SK-N-SH treated with all-trans-retinoic acid at 6 μM for 48 hours (cell line): ENCODE measurements at regions not wholly inside any gene's neighbourhood (a gene's known extent, or its start where the extent isn't known, plus 50 kb on each side); places are given as distances from the start of the nearest gene placed in this dataset.

ENCODE experiments used
- ATAC-seq: fragments of 200-7000 bp; cut with Tn5 transposase; 3 replicates; pipeline ENCODE4 v1.9.1; 2020; ENCODE audit warnings: mild to moderate bottlenecking, moderate library complexity
- ARNTL ChIP-seq: fragments of 450-650 bp; formaldehyde crosslinking; IDR thresholded peaks from 2 replicates; pipeline ENCODE4 v1.5.0; 2020; ENCODE audit warnings: low read depth, mild to moderate bottlenecking, moderate library complexity, borderline replicate concordance
- BACH2 ChIP-seq: fragments of 250-450 bp; sonication (Bioruptor Pico); IDR thresholded peaks from 2 replicates; pipeline ENCODE4 v1.9.0; 2021; ENCODE audit warnings: mild to moderate bottlenecking, borderline replicate concordance
- CSDC2 ChIP-seq: fragments of 250-450 bp; sonication (Bioruptor Pico); IDR thresholded peaks from 2 replicates; pipeline ENCODE4 v1.5.0; 2020; ENCODE audit warnings: mild to moderate bottlenecking, moderate library complexity
- ESRRG ChIP-seq: fragments of 250-450 bp; sonication (Bioruptor Pico); IDR thresholded peaks from 2 replicates; pipeline ENCODE4 v1.6.1; 2021; ENCODE audit warnings: mild to moderate bottlenecking
- GLIS3 ChIP-seq: fragments of 250-450 bp; sonication (Bioruptor Pico); IDR thresholded peaks from 2 replicates; pipeline ENCODE4 v1.5.0; 2020; ENCODE audit warnings: mild to moderate bottlenecking, moderate library complexity
- ISL1 ChIP-seq: fragments of 250-450 bp; sonication (Bioruptor Pico); IDR thresholded peaks from 2 replicates; pipeline ENCODE4 v2.1.2; 2022; ENCODE audit warnings: mild to moderate bottlenecking, moderate library complexity
- OSR1 ChIP-seq: fragments of 250-450 bp; sonication (Bioruptor Pico); IDR thresholded peaks from 2 replicates; pipeline ENCODE4 v1.8.0; 2022; ENCODE audit warnings: moderate library complexity, mild to moderate bottlenecking, inconsistent platforms
- PPARA ChIP-seq: fragments of 250-450 bp; sonication (Bioruptor Pico); IDR thresholded peaks from 2 replicates; pipeline ENCODE4 v1.5.0; 2020; ENCODE audit warnings: mild to moderate bottlenecking, borderline replicate concordance
- RARB ChIP-seq: fragments of 250-450 bp; sonication (Bioruptor Pico); IDR thresholded peaks from 2 replicates; pipeline ENCODE4 v1.8.0; 2021; ENCODE audit warnings: mild to moderate bottlenecking, moderate library complexity
- SNAI2 ChIP-seq: fragments of 250-450 bp; sonication (Bioruptor Pico); IDR thresholded peaks from 2 replicates; pipeline ENCODE4 v1.5.0; 2020; ENCODE audit warnings: mild to moderate bottlenecking, moderate library complexity
- TCF4 ChIP-seq: fragments of 250-450 bp; sonication (Bioruptor Pico); IDR thresholded peaks from 2 replicates; pipeline ENCODE4 v1.8.0; 2021; ENCODE audit warnings: mild to moderate bottlenecking, moderate library complexity, borderline replicate concordance
- TOX ChIP-seq: fragments of 250-450 bp; sonication (Bioruptor Pico); IDR thresholded peaks from 2 replicates; pipeline ENCODE4 v1.8.0; 2021; ENCODE audit warnings: mild to moderate bottlenecking, moderate library complexity, borderline replicate concordance
- ZC3H10 ChIP-seq: fragments of 250-450 bp; sonication (Bioruptor Pico); IDR thresholded peaks from 2 replicates; pipeline ENCODE4 v1.5.1; 2021; ENCODE audit warnings: mild to moderate bottlenecking, moderate library complexity
- ZNF565 ChIP-seq: fragments of 450-650 bp; formaldehyde crosslinking; conservative IDR thresholded peaks from 2 replicates; pipeline ENCODE4 v1.5.0; 2020; ENCODE audit warnings: low read depth, mild to moderate bottlenecking, moderate library complexity
- ZNF70 ChIP-seq: fragments of 450-650 bp; formaldehyde crosslinking; IDR thresholded peaks from 2 replicates; pipeline ENCODE4 v1.5.0; 2020; ENCODE audit warnings: mild to moderate bottlenecking, moderate library complexity
- ZNF8 ChIP-seq: fragments of 450-650 bp; formaldehyde crosslinking; IDR thresholded peaks from 2 replicates; pipeline ENCODE4 v1.5.0; 2020; ENCODE audit warnings: mild to moderate bottlenecking, moderate library complexity
- TF ChIP-seq, protein P1 (sequence below): fragments of 250-450 bp; sonication (Bioruptor Pico); IDR thresholded peaks from 2 replicates; pipeline ENCODE4 v1.5.1; 2020; ENCODE audit warnings: low read depth, mild to moderate bottlenecking, moderate library complexity
- TF ChIP-seq, protein P2 (sequence below): fragments of 250-450 bp; sonication (Bioruptor Pico); IDR thresholded peaks from 2 replicates; pipeline ENCODE4 v1.5.1; 2021; ENCODE audit warnings: mild to moderate bottlenecking, moderate library complexity
- TF ChIP-seq, protein P3 (sequence below): fragments of 250-450 bp; sonication (Bioruptor Pico); IDR thresholded peaks from 2 replicates; pipeline ENCODE4 v1.8.0; 2020; ENCODE audit warnings: mild to moderate bottlenecking, moderate library complexity, borderline replicate concordance
- TF ChIP-seq, protein P4 (sequence below): fragments of 250-450 bp; sonication (Bioruptor Pico); IDR thresholded peaks from 2 replicates; pipeline ENCODE4 v1.8.0; 2021; ENCODE audit warnings: low read depth, mild to moderate bottlenecking, moderate library complexity, borderline replicate concordance
- TF ChIP-seq, protein P5 (sequence below): fragments of 250-450 bp; sonication (Bioruptor Pico); IDR thresholded peaks from 2 replicates; pipeline ENCODE4 v1.5.0; 2020; ENCODE audit warnings: mild to moderate bottlenecking, moderate library complexity

DNA sequence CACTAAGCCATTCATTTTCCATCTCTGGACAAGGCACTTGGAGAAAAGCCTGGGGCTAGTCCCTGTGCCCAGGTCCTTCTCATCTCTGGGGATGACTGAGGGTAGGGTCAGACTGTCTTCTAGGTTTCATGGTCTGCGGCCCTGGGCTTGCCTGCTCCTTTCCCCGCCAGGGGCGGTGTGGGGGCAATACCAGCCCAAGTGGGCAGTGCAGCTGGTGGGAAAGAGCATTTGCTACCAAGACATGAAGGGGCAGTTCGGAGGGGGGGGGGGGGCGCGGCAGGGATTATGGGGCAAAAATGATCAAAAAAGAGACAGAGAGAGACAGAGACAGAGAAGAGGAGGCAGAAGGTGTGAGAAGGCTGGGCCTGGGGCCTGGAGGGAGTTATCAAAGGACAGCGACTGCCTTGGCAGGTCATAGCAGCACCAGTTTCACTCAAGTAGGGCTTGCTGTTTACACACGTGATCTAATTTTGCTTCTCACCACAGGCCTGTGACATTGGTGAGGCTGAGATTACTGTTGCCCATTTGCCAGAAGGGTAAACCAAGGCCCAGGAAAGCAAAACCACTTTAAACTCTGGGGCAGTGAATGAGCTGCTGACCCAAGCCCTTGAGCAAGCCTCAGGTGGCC is 56.1 kb downstream of the PJA1 start:
- TF ChIP-seq, protein P1, sequence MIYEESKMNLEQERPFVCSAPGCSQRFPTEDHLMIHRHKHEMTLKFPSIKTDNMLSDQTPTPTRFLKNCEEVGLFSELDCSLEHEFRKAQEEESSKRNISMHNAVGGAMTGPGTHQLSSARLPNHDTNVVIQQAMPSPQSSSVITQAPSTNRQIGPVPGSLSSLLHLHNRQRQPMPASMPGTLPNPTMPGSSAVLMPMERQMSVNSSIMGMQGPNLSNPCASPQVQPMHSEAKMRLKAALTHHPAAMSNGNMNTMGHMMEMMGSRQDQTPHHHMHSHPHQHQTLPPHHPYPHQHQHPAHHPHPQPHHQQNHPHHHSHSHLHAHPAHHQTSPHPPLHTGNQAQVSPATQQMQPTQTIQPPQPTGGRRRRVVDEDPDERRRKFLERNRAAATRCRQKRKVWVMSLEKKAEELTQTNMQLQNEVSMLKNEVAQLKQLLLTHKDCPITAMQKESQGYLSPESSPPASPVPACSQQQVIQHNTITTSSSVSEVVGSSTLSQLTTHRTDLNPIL (CRISPR knock-in tag): no peak
- TF ChIP-seq ESRRG (no peak), OSR1 (CRISPR knock-in tag) (no peak), ZNF70 (CRISPR knock-in tag) (no peak), ZNF8 (CRISPR knock-in tag) (no peak), BACH2 (no peak), ISL1 (CRISPR knock-in tag) (no peak), CSDC2 (CRISPR knock-in tag) (no peak), ZC3H10 (CRISPR knock-in tag) (no peak), ZNF565 (CRISPR knock-in tag) (no peak), PPARA (CRISPR knock-in tag) (no peak), SNAI2 (CRISPR knock-in tag) (no peak), RARB (CRISPR knock-in tag) (no peak), GLIS3 (CRISPR knock-in tag) (no peak), ARNTL (CRISPR knock-in tag) (no peak), TOX (CRISPR knock-in tag) (no peak), TCF4 (CRISPR knock-in tag) (no peak)
- TF ChIP-seq, protein P2, sequence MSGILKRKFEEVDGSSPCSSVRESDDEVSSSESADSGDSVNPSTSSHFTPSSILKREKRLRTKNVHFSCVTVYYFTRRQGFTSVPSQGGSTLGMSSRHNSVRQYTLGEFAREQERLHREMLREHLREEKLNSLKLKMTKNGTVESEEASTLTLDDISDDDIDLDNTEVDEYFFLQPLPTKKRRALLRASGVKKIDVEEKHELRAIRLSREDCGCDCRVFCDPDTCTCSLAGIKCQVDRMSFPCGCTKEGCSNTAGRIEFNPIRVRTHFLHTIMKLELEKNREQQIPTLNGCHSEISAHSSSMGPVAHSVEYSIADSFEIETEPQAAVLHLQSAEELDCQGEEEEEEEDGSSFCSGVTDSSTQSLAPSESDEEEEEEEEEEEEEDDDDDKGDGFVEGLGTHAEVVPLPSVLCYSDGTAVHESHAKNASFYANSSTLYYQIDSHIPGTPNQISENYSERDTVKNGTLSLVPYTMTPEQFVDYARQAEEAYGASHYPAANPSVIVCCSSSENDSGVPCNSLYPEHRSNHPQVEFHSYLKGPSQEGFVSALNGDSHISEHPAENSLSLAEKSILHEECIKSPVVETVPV (CRISPR knock-in tag): no peak
- TF ChIP-seq, protein P3, sequence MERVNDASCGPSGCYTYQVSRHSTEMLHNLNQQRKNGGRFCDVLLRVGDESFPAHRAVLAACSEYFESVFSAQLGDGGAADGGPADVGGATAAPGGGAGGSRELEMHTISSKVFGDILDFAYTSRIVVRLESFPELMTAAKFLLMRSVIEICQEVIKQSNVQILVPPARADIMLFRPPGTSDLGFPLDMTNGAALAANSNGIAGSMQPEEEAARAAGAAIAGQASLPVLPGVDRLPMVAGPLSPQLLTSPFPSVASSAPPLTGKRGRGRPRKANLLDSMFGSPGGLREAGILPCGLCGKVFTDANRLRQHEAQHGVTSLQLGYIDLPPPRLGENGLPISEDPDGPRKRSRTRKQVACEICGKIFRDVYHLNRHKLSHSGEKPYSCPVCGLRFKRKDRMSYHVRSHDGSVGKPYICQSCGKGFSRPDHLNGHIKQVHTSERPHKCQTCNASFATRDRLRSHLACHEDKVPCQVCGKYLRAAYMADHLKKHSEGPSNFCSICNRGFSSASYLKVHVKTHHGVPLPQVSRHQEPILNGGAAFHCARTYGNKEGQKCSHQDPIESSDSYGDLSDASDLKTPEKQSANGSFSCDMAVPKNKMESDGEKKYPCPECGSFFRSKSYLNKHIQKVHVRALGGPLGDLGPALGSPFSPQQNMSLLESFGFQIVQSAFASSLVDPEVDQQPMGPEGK (CRISPR knock-in tag): no peak
- TF ChIP-seq, protein P4, sequence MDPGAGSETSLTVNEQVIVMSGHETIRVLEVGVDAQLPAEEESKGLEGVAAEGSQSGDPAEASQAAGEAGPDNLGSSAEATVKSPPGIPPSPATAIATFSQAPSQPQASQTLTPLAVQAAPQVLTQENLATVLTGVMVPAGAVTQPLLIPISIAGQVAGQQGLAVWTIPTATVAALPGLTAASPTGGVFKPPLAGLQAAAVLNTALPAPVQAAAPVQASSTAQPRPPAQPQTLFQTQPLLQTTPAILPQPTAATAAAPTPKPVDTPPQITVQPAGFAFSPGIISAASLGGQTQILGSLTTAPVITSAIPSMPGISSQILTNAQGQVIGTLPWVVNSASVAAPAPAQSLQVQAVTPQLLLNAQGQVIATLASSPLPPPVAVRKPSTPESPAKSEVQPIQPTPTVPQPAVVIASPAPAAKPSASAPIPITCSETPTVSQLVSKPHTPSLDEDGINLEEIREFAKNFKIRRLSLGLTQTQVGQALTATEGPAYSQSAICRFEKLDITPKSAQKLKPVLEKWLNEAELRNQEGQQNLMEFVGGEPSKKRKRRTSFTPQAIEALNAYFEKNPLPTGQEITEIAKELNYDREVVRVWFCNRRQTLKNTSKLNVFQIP (CRISPR knock-in tag): no peak
- no peak for ATAC-seq

DNA sequence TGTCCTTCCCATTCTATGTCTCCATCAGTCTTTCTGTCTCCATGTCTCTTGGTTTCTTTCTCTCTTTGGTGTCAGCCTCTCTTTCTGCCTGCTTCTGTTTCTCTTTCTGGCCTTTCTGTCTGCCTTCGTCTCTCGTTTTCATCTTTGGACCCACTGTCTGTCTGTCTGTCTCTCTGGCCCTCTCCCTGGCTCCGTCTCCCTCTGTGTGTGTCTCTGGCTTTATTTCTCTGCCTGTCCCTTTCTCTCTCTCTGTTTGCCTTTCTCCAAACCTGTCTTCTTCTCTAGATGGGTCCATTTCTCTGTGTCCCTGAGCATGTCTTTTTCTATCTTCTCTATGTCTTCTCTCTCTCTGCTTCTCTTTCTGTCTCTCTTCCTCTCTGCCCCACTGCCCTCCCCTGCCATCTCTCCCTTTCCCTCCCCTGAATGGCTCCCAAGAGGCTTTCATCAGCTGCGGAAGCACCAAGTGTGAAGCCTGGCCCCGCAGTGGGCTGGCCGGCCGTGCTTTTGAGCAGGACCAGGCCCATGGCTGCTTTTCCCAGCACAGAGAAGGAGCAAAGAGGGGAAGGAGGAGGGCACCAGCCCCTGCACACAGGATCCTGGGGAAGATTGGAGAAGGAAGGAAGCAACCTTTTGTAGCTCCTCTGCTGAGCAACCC is 57.4 kb downstream of the PJA1 start:
- TF ChIP-seq OSR1 (CRISPR knock-in tag): no peak
- no peak for TF ChIP-seq ISL1 (CRISPR knock-in tag)
- TF ChIP-seq, protein P5, sequence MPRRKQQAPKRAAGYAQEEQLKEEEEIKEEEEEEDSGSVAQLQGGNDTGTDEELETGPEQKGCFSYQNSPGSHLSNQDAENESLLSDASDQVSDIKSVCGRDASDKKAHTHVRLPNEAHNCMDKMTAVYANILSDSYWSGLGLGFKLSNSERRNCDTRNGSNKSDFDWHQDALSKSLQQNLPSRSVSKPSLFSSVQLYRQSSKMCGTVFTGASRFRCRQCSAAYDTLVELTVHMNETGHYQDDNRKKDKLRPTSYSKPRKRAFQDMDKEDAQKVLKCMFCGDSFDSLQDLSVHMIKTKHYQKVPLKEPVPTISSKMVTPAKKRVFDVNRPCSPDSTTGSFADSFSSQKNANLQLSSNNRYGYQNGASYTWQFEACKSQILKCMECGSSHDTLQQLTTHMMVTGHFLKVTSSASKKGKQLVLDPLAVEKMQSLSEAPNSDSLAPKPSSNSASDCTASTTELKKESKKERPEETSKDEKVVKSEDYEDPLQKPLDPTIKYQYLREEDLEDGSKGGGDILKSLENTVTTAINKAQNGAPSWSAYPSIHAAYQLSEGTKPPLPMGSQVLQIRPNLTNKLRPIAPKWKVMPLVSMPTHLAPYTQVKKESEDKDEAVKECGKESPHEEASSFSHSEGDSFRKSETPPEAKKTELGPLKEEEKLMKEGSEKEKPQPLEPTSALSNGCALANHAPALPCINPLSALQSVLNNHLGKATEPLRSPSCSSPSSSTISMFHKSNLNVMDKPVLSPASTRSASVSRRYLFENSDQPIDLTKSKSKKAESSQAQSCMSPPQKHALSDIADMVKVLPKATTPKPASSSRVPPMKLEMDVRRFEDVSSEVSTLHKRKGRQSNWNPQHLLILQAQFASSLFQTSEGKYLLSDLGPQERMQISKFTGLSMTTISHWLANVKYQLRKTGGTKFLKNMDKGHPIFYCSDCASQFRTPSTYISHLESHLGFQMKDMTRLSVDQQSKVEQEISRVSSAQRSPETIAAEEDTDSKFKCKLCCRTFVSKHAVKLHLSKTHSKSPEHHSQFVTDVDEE (CRISPR knock-in tag): no peak
- TF ChIP-seq BACH2: no peak
- TF ChIP-seq, all 23 proteins: peak for 0
- ATAC-seq: no peak

DNA sequence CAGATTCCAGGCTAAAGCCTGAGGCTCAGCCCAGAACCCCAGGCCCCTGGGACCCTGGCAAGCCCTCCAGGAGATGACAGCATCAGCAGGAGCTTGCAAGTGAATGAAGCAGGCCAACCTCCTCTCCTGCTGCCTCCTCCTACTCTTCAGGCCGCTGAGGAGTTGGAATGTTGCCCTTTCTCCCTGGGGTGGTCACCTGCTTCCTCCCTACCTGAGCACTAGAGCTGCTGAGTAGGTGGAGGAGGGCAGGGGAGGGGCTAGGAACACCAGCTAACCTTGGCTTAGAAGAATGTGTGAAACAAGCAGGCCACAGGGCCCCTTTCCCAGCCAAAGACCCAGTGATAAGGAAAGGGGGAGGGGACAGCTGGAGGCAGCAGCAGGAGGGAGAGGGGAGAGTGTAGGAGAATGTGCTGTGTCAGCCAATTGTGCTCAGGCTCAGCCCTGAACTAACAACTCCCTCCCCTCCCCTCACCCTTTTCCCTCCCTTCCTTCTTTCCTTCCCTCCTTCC is 58.0 kb downstream of the PJA1 start:
- no peak for ATAC-seq

More for the DNA sequence above, 58.0 kb downstream of the PJA1 start:
- TF ChIP-seq PPARA (CRISPR knock-in tag): no peak
